ENCODE measurements at regions not wholly inside any gene's neighbourhood (a gene's known extent, or its start where the extent isn't known, plus 50 kb on each side); places are given as distances from the start of the nearest gene placed in this dataset.

- DNase-seq = no peak
These were observed 348.4 kb downstream of the BCAT1 start for GRCh38 chr12:24600551-24600950.

- DNase-seq = no peak
These were observed 349.2 kb downstream of the BCAT1 start for GRCh38 chr12:24599736-24600135.

- DNase-seq = no peak
These were observed 351.3 kb downstream of the BCAT1 start for GRCh38 chr12:24597580-24597979.

- no peak for DNase-seq
These were observed 352.0 kb downstream of the BCAT1 start for GRCh38 chr12:24596768-24597388.

- no peak for DNase-seq
These were observed 353.2 kb downstream of the BCAT1 start for GRCh38 chr12:24595652-24596235.

GRCh38 chr12:24591715-24592440 lies 357.0 kb downstream of the BCAT1 start:
- DNase-seq = no peak

GRCh38 chr12:24591079-24591626 lies 357.7 kb downstream of the BCAT1 start:
- DNase-seq = no peak

- no peak for DNase-seq
These were observed 362.6 kb downstream of the BCAT1 start for GRCh38 chr12:24586293-24586692.

- no peak for DNase-seq
These were observed 364.7 kb downstream of the BCAT1 start for GRCh38 chr12:24584032-24584675.

GRCh38 chr12:24582954-24583601 lies 365.8 kb downstream of the BCAT1 start:
- no peak for DNase-seq

- no peak for DNase-seq
These were observed 374.4 kb downstream of the BCAT1 start for GRCh38 chr12:24574538-24574937.

- no peak for DNase-seq
These were observed 375.3 kb downstream of the BCAT1 start for GRCh38 chr12:24573621-24574020.

- no peak for DNase-seq
These were observed 383.6 kb downstream of the BCAT1 start for GRCh38 chr12:24565300-24565699.

- DNase-seq = no peak
These were observed 386.0 kb downstream of the BCAT1 start for GRCh38 chr12:24562771-24563431.

GRCh38 chr12:24561882-24562770 lies 386.8 kb downstream of the BCAT1 start:
- DNase-seq = peak; percentile 4

- no peak for DNase-seq
These were observed 387.5 kb downstream of the BCAT1 start for GRCh38 chr12:24561411-24561871.

GRCh38 chr12:24560831-24561271 lies 388.1 kb downstream of the BCAT1 start:
- no peak for DNase-seq

- no peak for DNase-seq
These were observed 388.6 kb downstream of the BCAT1 start for GRCh38 chr12:24560192-24560775.

- no peak for DNase-seq
These were observed 391.2 kb downstream of the BCAT1 start for GRCh38 chr12:24557738-24558137.

- no peak for DNase-seq
These were observed 393.2 kb downstream of the BCAT1 start for GRCh38 chr12:24555730-24556129.

Measured in CD4-positive, alpha-beta T cell treated with Interleukin-12 subunit alpha and Interleukin-12 subunit beta, for 1 hour (primary cell).